ENCODE measurements at regions not wholly inside any gene's neighbourhood (a gene's known extent, or its start where the extent isn't known, plus 50 kb on each side); places are given as distances from the start of the nearest gene placed in this dataset.

- Histone ChIP-seq H3K4me1 (ENCODE audit: low read depth) (no peaks in the 10 kb centered on the region), H3K9me3 (peaks cover 4% of the 10 kb centered on the region), H3K4me3 (no peak overlapping the region), H3K36me3 (ENCODE audit: low read depth) (no peaks in the 10 kb centered on the region)
- ATAC-seq, result no peak
- no peak for TF ChIP-seq CTCF (IDR thresholded peaks at IDR 0.05)
- intact Hi-C loops (cut with DNase I, micrococcal nuclease), result no loop called here
- DNase-seq, result no peak
Measured at GRCh38 chr18:75517286-75517685, 89.8 kb upstream of the SMIM21 start.

- no peaks in the 10 kb centered on the region for H3K36me3 ChIP-seq (ENCODE audit: low read depth)
- DNase-seq (no peak), ATAC-seq (no peak)
- no peaks in the 10 kb centered on the region for H3K4me1 ChIP-seq (ENCODE audit: low read depth)
- no peak for TF ChIP-seq CTCF (IDR thresholded peaks at IDR 0.05)
- H3K4me3 ChIP-seq, result no peak overlapping the region
- intact Hi-C loops (cut with DNase I, micrococcal nuclease), result no loop called here
- peaks cover 3% of the 10 kb centered on the region for H3K9me3 ChIP-seq
Measured at GRCh38 chr18:75507636-75508035, 80.1 kb upstream of the SMIM21 start.

GRCh38 chr18:75506913-75507312, 79.4 kb upstream of the SMIM21 start:
- no peak for TF ChIP-seq CTCF (IDR thresholded peaks at IDR 0.05)
- Histone ChIP-seq H3K4me3 (no peak overlapping the region), H3K9me3 (peaks cover 3% of the 10 kb centered on the region), H3K4me1 (ENCODE audit: low read depth) (no peaks in the 10 kb centered on the region), H3K36me3 (ENCODE audit: low read depth) (no peaks in the 10 kb centered on the region)
- ATAC-seq (no peak), DNase-seq (no peak)
- intact Hi-C loops (cut with DNase I, micrococcal nuclease), result no loop called here

- no peak for DNase-seq
- no peak for ATAC-seq
- H3K9me3 ChIP-seq, result no peaks in the 10 kb centered on the region
- no peak for TF ChIP-seq CTCF (IDR thresholded peaks at IDR 0.05)
- no peak overlapping the region for H3K4me3 ChIP-seq
- no peaks in the 10 kb centered on the region for H3K36me3 ChIP-seq (ENCODE audit: low read depth)
- no peaks in the 10 kb centered on the region for H3K4me1 ChIP-seq (ENCODE audit: low read depth)
- intact Hi-C loops (cut with DNase I, micrococcal nuclease), result no loop called here
Measured at GRCh38 chr18:75504469-75504868, 77.0 kb upstream of the SMIM21 start.

- no peaks in the 10 kb centered on the region for H3K36me3 ChIP-seq (ENCODE audit: low read depth)
- no peak overlapping the region for H3K4me3 ChIP-seq
- H3K4me1 ChIP-seq (ENCODE audit: low read depth), result no peaks in the 10 kb centered on the region
- TF ChIP-seq CTCF (IDR thresholded peaks at IDR 0.05), result no peak
- H3K9me3 ChIP-seq, result no peaks in the 10 kb centered on the region
- intact Hi-C loops (cut with DNase I, micrococcal nuclease), result no loop called here
- no peak for DNase-seq
- ATAC-seq, result no peak
Measured at GRCh38 chr18:75503615-75504014, 76.1 kb upstream of the SMIM21 start.

GRCh38 chr18:75502286-75502685, 74.8 kb upstream of the SMIM21 start:
- H3K36me3 ChIP-seq (ENCODE audit: low read depth), result no peaks in the 10 kb centered on the region
- DNase-seq (no peak), ATAC-seq (no peak)
- intact Hi-C loops (cut with DNase I, micrococcal nuclease), result no loop called here
- H3K9me3 ChIP-seq, result no peaks in the 10 kb centered on the region
- no peak overlapping the region for H3K4me3 ChIP-seq
- TF ChIP-seq CTCF (IDR thresholded peaks at IDR 0.05), result no peak
- H3K4me1 ChIP-seq (ENCODE audit: low read depth), result no peaks in the 10 kb centered on the region
